ENCODE measurements at regions not wholly inside any gene's neighbourhood (a gene's known extent, or its start where the extent isn't known, plus 50 kb on each side); places are given as distances from the start of the nearest gene placed in this dataset.

GRCh38 chr7:64407148-64407547 lies 93.4 kb downstream of the ZNF736 start:
- no peak for DNase-seq (ENCODE audit: low read depth, low spot score)
- no peak overlapping the region for H3K4me3 ChIP-seq (ENCODE audit: low read depth, low read length)
- no peak for TF ChIP-seq CTCF (IDR thresholded peaks at IDR 0.05; ENCODE audit: low read depth, low read length)
- in situ Hi-C loops (cut with HindIII; ENCODE audit: low sequenced_read_pairs): no loop called here

All from astrocyte of the spinal cord (primary cell).